Thoracic aorta (tissue), 2 donors: ENCODE measurements at regions not wholly inside any gene's neighbourhood (a gene's known extent, or its start where the extent isn't known, plus 50 kb on each side); places are given as distances from the start of the nearest gene placed in this dataset.

Source experiments
- ATAC-seq: fragments of 150-250 bp; one replicate; pipeline ENCODE4 v1.8.0; 2017; ENCODE audit warnings: low read depth; ENCODE audit not compliant: insufficient number of reproducible peaks, low FRiP score
- DNase-seq: peaks from one replicate; pipeline ENCODE4 v3.0.0-alpha.2; 2020; ENCODE audit warnings: low spot score
- H3K27ac ChIP-seq, 2 donors: fragments of 200-600 bp; sonication (generic); 1 replicate in 1 of 2; 2 replicates in 1 of 2; pipeline ENCODE4 v1.5.1; 2016; ENCODE audit warnings: mild to moderate bottlenecking in 2 of 2, moderate library complexity in 2 of 2
- H3K27me3 ChIP-seq: fragments of 200-600 bp; sonication (generic); replicated peaks from 2 replicates; pipeline ENCODE4 v1.6.0; 2016; ENCODE audit warnings: mild to moderate bottlenecking; ENCODE audit not compliant: insufficient read depth
- H3K36me3 ChIP-seq: fragments of 200-600 bp; sonication (generic); one replicate; pipeline ENCODE4 v1.5.1; 2016
- H3K4me1 ChIP-seq, 2 donors: fragments of 200-600 bp; sonication (generic); 1 replicate in 1 of 2; 2 replicates in 1 of 2; pipeline versions ENCODE4 v1.5.1 to v1.6.0; 2016; ENCODE audit warnings: low read depth in 2 of 2, mild to moderate bottlenecking in 1 of 2; ENCODE audit not compliant: control insufficient read depth in 1 of 2
- H3K4me3 ChIP-seq: fragments of 200-600 bp; sonication (generic); 2 replicates; pipeline ENCODE4 v1.5.1; 2016; ENCODE audit warnings: mild to moderate bottlenecking
- H3K9me3 ChIP-seq: fragments of 200-600 bp; sonication (generic); 2 replicates; pipeline ENCODE4 v1.5.1; 2016
- CTCF ChIP-seq: fragments of 200-600 bp; sonication (generic); IDR thresholded peaks from one replicate; pipeline ENCODE4 v1.5.1; 2019; ENCODE audit warnings: antibody characterized with exemption

- no peaks in the 10 kb centered on the region for H3K9me3 ChIP-seq
- no peak overlapping the region for H3K27ac ChIP-seq
- DNase-seq (no peak), ATAC-seq (no peak)
- H3K36me3 ChIP-seq: no peaks in the 10 kb centered on the region
- no peaks in the 10 kb centered on the region for H3K27me3 ChIP-seq
- H3K4me1 ChIP-seq: peaks cover 0 to 20% of the 10 kb centered on the region in 2 donors
- no peak for TF ChIP-seq CTCF
- H3K4me3 ChIP-seq: no peak overlapping the region
Measured at GRCh38 chr22:25482091-25482760, 82.2 kb upstream of the GRK3 start.

DNA sequence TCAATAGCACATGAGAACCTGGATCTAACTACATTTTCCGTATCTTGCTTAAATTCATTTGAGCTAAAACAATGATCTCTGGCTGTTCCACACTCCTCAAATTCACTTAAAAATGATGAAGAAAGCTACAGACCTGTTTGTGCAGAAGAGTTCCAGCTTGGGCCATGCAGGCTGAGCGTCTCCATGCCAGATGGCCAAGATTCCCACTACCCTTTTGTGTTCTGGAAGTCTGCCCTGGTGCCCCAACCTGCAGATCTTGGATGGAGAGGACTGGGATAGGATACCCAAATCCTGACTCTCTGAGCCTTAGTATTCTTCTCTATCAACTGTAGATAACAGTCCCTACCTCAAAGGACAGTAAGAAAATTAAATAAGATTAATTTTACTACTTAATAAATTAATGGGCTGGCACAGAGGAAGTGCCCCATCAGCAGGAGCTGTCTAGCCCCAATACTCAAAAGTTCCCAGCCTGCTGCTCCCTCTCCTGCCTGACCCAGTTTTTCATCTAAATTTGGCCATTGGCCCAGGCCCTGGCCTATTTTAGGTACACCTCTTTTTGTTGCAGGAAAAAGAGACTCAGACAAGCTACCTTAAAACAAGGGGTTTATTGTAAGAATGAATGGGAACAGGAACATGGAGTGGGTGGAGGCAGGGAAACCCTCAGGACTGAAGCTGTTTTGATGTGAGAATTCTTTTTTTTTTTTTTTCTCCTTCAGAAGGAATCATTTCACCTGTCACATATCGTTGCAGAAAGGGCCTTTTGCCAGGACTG lies 81.4 kb upstream of the GRK3 start:
- no peak overlapping the region for H3K27ac ChIP-seq
- DNase-seq (no peak), ATAC-seq (no peak)
- no peak for TF ChIP-seq CTCF
- H3K4me1 ChIP-seq: peaks cover 0 to 20% of the 10 kb centered on the region in 2 donors
- no peaks in the 10 kb centered on the region for H3K36me3 ChIP-seq
- no peaks in the 10 kb centered on the region for H3K27me3 ChIP-seq
- no peaks in the 10 kb centered on the region for H3K9me3 ChIP-seq
- no peak overlapping the region for H3K4me3 ChIP-seq

DNA sequence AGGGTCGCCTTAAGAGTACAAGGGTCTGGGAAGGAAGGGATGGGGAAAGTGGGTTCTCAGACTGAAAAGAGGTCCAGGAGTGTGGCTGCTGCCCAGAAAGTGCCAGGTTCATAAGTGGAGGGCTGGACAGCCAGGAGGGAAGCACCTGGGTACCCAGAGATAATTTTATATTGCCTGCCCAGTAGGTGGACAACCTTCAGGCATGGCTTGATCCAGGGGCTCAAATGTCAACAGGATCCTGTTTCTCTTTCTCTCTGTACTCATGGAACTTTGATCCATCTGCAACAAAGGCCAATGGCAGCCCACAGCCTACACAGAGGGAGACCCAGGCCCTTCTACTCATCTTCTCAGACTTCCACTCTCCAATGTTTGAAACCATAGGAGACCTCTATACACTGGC lies 80.5 kb upstream of the GRK3 start:
- Histone ChIP-seq H3K27me3 (no peaks in the 10 kb centered on the region), H3K27ac (no peak overlapping the region), H3K36me3 (no peaks in the 10 kb centered on the region), H3K9me3 (no peaks in the 10 kb centered on the region), H3K4me3 (no peak overlapping the region), H3K4me1 (peaks cover 4 to 19% of the 10 kb centered on the region in 2 donors)
- no peak for DNase-seq
- TF ChIP-seq CTCF: no peak
- no peak for ATAC-seq

GRCh38 chr22:25484521-25485315 lies 79.8 kb upstream of the GRK3 start:
- no peak for ATAC-seq
- TF ChIP-seq CTCF: no peak
- H3K27me3 ChIP-seq: no peaks in the 10 kb centered on the region

More at GRCh38 chr22:25484521-25485315, 79.8 kb upstream of the GRK3 start:
- Histone ChIP-seq H3K4me1 (peaks cover 4 to 17% of the 10 kb centered on the region in 2 donors), H3K27ac (no peak overlapping the region), H3K9me3 (no peaks in the 10 kb centered on the region), H3K36me3 (no peaks in the 10 kb centered on the region), H3K4me3 (no peak overlapping the region)
- no peak for DNase-seq
